Fibroblast of skin of right biceps (primary cell): ENCODE measurements at regions not wholly inside any gene's neighbourhood (a gene's known extent, or its start where the extent isn't known, plus 50 kb on each side); places are given as distances from the start of the nearest gene placed in this dataset.

ENCODE experiments used
- DNase-seq: peaks from one replicate; pipeline ENCODE4 v3.0.0-alpha.2; 2013

DNA sequence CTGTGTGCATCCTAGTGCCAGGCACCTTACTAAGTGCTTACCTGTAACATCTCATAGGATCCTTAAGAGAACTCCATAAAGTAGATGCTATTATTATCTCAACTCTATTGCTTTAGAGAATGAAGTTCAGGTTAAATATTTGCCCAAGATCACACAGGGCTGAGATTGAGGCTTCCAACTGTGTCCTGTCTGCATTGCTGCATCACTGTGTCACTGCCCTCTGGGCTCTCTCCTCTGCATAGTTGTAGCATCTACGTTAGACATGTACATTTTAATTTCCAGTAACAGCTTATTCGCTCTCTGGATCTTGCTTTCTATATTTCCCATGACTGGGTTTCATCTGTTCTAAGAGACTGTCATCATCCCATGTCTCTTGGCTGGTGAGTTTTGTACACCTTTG, 63.6 kb upstream of the FZD8 start:
- no peak for DNase-seq

DNA sequence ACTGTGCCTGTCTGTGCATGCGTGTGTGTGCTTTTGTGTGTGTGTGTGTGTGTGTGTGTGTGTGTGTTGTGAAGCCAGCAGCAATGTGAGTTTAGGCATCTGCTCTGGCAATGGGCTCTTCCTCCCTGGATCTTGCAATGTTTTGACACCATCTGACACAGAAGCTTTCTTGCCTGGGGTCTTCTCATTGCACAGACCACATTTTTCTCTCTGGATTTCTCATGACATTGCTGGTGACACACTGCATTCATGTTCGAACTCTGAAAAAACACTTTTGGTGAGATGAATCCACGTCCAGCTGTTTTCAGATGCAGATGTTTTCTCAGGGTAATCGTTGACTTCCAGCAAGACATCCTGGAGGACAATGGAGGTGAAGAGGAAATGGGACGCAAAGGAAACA, 63.0 kb upstream of the FZD8 start:
- no peak for DNase-seq

DNA sequence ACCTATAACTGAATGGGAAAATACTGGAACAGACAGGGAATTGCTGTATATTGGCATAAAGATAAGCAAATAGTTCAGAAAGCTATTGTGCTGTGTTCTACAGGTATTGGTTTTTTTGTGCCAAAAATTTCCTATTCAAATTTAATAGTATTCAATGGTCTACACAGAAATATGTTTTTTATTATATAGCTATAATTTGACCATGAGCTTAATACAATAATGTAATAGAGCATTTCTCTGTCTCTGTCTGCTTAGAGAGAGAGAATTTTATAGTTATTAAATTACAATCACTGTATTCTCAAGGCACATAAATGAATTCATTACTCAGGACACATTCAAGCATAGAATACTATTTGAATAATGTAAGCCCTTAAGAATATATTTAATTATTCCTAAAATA, 62.3 kb upstream of the FZD8 start:
- no peak for DNase-seq

DNA sequence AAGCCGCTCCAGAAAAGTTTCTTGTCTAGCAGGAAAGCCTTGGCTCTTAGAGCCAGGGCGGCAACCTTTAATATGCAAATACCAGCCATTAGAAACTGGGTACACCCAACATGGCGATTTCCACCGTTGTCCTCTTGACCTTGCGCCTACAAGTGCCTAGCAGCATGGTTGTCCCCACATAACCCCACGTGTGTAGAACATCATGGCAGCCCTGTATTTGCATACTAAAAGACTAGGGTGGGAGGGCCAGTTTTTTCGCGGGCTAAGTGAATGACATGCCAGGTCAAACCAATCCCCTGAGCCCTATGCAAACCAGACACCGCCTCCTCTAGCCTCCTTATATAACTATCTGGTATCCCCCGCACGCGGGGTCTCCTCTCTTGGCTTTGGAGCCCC, 58.4 kb upstream of the FZD8 start:
- DNase-seq: no peak

DNA sequence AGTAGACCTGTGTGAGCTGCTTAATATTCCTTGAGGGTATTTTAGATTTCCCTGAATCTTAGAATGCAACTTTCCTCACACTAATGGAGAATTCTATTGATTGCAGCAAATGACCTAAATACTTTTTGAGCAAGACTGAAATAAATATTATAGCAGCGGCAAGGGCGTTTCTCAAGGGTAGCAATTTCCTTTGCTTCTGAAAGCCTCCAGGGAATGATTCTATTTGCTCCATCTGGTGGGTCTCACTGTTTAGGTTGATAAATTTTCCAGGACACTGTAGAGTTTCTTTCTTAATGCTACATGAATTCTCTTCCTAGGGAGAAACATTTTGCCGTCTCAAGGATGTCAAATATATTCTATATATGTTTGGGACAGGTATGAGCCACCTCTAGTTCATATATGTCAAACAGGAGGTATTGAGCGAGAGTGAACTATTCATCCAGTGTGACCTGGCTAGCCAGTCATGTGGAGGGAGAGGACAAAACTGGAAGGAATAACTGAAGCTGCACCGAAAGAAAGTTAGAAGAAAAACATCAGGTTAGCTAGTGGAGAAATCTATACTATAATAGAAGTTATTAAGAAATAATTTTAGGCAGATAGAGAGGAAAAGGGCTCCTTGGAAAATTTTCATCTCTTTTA, 57.9 kb upstream of the FZD8 start:
- DNase-seq: no peak

DNA sequence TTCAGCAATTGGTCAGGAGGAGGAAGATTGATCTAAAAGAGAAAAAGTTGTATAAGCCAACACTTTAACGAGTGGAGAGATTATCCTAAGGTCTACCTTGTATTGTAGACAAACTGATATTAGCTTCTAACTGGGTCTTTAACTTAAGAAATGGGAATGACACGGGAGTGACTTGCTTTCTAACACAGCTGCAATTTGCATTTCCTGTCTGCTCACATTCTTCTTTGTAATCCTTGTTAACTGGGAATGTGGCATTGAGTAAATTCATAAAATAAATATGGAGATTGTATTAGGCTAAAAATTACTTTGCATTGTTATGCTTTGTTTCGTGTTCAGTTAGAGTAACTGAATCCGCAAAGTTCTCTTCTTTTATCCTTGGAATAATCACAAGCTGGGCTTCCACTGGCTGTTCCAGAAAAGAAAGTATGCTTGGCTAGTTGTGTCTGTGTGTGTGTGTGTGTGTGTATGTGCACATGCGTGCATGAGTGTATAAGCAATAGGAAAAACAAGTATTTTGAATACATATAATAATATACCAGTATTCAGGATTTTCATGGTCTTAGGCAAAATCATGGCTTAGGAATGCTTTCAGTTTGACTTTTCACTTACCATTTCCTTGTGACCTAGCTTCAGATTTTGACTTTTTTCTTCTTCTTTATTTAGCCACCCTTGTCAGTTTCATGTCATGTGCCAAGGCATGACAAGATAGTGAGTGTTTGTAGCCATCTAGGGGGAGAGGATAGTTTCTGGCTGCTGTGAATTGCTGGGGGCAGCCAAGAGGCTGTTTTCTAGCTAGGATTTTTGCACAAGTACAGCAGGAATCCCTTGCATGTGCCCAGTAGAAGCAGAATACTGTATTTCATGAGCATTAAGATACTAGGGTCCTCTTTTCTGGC, 54.5 kb upstream of the FZD8 start:
- DNase-seq: no peak

DNA sequence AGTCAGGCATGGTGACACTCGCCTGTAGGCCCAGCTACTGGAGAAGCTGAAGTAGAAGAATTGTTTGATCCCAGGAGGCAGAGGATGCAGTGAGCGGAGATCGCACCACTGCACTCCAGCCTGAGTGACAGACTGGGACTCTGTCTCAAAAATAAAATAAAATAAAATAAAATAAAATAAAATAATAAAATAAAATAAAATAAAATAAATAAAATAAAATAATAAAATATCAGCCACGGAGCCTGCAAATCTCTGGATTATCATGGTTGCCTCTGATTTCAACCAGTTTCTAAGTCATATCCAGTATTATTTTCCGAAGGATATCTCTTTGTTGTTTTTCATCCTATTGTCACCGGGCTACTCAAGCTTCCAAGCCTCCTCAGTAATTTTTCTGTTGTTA, 51.7 kb upstream of the FZD8 start:
- DNase-seq: no peak
